CD14-positive monocyte (primary cell): ENCODE measurements at regions not wholly inside any gene's neighbourhood (a gene's known extent, or its start where the extent isn't known, plus 50 kb on each side); places are given as distances from the start of the nearest gene placed in this dataset.
"Not testable (repeated sequence)": the region's sequence is repeated elsewhere in the genome, so short reads cannot be mapped to it uniquely, and the experiment has no call there.

ENCODE experiments used
- DNase-seq, 3 donors: peaks; one replicate each; pipeline ENCODE4 v3.0.0-alpha.2; 2011 to 2022
- H2AFZ ChIP-seq: 2 replicates; pipeline ENCODE4 v1.6.0; 2012; ENCODE audit warnings: mild to moderate bottlenecking, low read depth, low read length, inconsistent platforms; ENCODE audit not compliant: insufficient read depth, poor library complexity, severe bottlenecking
- H3K27ac ChIP-seq, 2 donors: 1 replicate in 1 of 2; 2 replicates in 1 of 2; pipeline ENCODE4 v1.5.1; 2012 to 2013; ENCODE audit warnings: low read length in 2 of 2, control low read depth in 1 of 2, inconsistent platforms in 1 of 2, low read depth in 1 of 2, mild to moderate bottlenecking in 1 of 2
- H3K27me3 ChIP-seq, 2 donors: one replicate each; pipeline versions ENCODE4 v1.6.0 to v1.6.1; 2011 to 2013; ENCODE audit warnings: low read length in 2 of 2; ENCODE audit not compliant: control insufficient read depth in 2 of 2, insufficient read depth in 2 of 2
- H3K36me3 ChIP-seq, 2 donors: replicated peaks in 1 of 2; 1 replicate in 1 of 2; 2 replicates in 1 of 2; pipeline versions ENCODE4 v1.5.1 to v1.6.1; 2012 to 2013; ENCODE audit warnings: low read length in 2 of 2, control low read depth in 1 of 2, inconsistent platforms in 1 of 2, mild to moderate bottlenecking in 1 of 2; ENCODE audit not compliant: insufficient read depth in 2 of 2, control insufficient read depth in 1 of 2
- H3K4me1 ChIP-seq, 2 donors: 1 replicate in 1 of 2; 2 replicates in 1 of 2; pipeline versions ENCODE4 v1.5.1 to v1.6.1; 2012 to 2013; ENCODE audit warnings: low read length in 2 of 2, control low read depth in 1 of 2, inconsistent platforms in 1 of 2, mild to moderate bottlenecking in 1 of 2, moderate library complexity in 1 of 2; ENCODE audit not compliant: insufficient read depth in 2 of 2, control insufficient read depth in 1 of 2
- H3K4me2 ChIP-seq: replicated peaks from 2 replicates; pipeline ENCODE3; 2012; ENCODE audit warnings: low read length, moderate library complexity, mild to moderate bottlenecking; ENCODE audit not compliant: poor library complexity, severe bottlenecking; ENCODE audit errors: extremely low read depth
- H3K4me3 ChIP-seq, 3 experiments: fragments of 200-600 bp in 1 of 3; sonication (generic) in 1 of 3; replicated peaks in 1 of 3; 1 replicate in 2 of 3; 2 replicates in 1 of 3; pipeline ENCODE4 v1.5.1; 2011 to 2013; ENCODE audit warnings: low read length in 3 of 3, mild to moderate bottlenecking in 3 of 3, control low read depth in 2 of 3, low read depth in 2 of 3, inconsistent platforms in 1 of 3, moderate library complexity in 1 of 3
- H3K79me2 ChIP-seq: 2 replicates; pipeline ENCODE4 v1.6.0; 2012; ENCODE audit warnings: mild to moderate bottlenecking, control low read depth, inconsistent platforms, low read length, moderate library complexity; ENCODE audit not compliant: insufficient read depth
- H3K9ac ChIP-seq: 2 replicates; pipeline ENCODE4 v1.6.0; 2017; ENCODE audit warnings: low read length, mild to moderate bottlenecking; ENCODE audit not compliant: insufficient read depth, poor library complexity, severe bottlenecking
- H3K9me3 ChIP-seq, 2 donors: replicated peaks in 1 of 2; 1 replicate in 1 of 2; 2 replicates in 1 of 2; pipeline versions ENCODE4 v1.5.1 to v1.6.1; 2012 to 2013; ENCODE audit warnings: low read length in 2 of 2, control low read depth in 1 of 2; ENCODE audit not compliant: control insufficient read depth in 1 of 2, insufficient read depth in 1 of 2
- H4K20me1 ChIP-seq: 2 replicates; pipeline ENCODE4 v1.6.0; 2012; ENCODE audit warnings: mild to moderate bottlenecking, low read length, control low read depth, moderate library complexity; ENCODE audit not compliant: insufficient read depth
- H3K27ac Mint-ChIP-seq, 7 donors: one replicate each; pipeline ENCODE4 v1.8.0; 2020; ENCODE audit warnings: mild to moderate bottlenecking in 7 of 7, mixed read lengths in 7 of 7, moderate library complexity in 6 of 7, inconsistent platforms in 2 of 7
- H3K27me3 Mint-ChIP-seq, 3 donors: one replicate each; pipeline ENCODE4 v1.8.0; 2021 to 2022; ENCODE audit warnings: low read depth in 3 of 3, mild to moderate bottlenecking in 3 of 3, mixed read lengths in 3 of 3, moderate library complexity in 3 of 3, inconsistent platforms in 1 of 3
- H3K36me3 Mint-ChIP-seq, 2 donors: one replicate each; pipeline ENCODE4 v1.8.0; 2020; ENCODE audit warnings: mixed read lengths in 2 of 2, inconsistent platforms in 1 of 2, mild to moderate bottlenecking in 1 of 2
- H3K4me1 Mint-ChIP-seq: one replicate; pipeline ENCODE4 v1.8.0; 2020; ENCODE audit warnings: mild to moderate bottlenecking, mixed read lengths
- H3K4me3 Mint-ChIP-seq, 2 donors: one replicate each; pipeline ENCODE4 v1.8.0; 2020; ENCODE audit warnings: mild to moderate bottlenecking in 2 of 2, mixed read lengths in 2 of 2, moderate library complexity in 1 of 2
- H3K9me3 Mint-ChIP-seq, 7 donors: one replicate each; pipeline ENCODE4 v1.8.0; 2020 to 2022; ENCODE audit warnings: mixed read lengths in 7 of 7, mild to moderate bottlenecking in 6 of 7, moderate library complexity in 6 of 7, inconsistent platforms in 2 of 7
- CTCF ChIP-seq: fragments of 200-600 bp; IDR thresholded peaks from one replicate; pipeline ENCODE4 v1.8.0; 2022; ENCODE audit warnings: antibody characterized with exemption, mild to moderate bottlenecking
- WGBS: methylation state at CpG from one replicate; pipeline ENCODE4 v1.1.5; 2013; ENCODE audit warnings: missing lambda C conversion rate; ENCODE audit not compliant: insufficient coverage; 5-methylcytosine and 5-hydroxymethylcytosine counted together
- intact Hi-C, 2 donors: fragments of 100-400 bp; cut with micrococcal nuclease; formaldehyde crosslinking; loops; one replicate each; pipeline versions ENCODE4 v1.15.0 to v1.15.1; 2023

- H3K4me3 Mint-ChIP-seq: no peak overlapping the region
- 25% methylated on average over 4 of the region's 4 CpGs for WGBS
- H3K9me3 Mint-ChIP-seq: peaks cover 0 to 4% (median 2%) of the 10 kb centered on the region in 7 donors
These were observed 234.7 kb downstream of the NMUR2 start for GRCh38 chr5:152170350-152170749.

GRCh38 chr5:152164860-152165259, 240.2 kb upstream of the GLRA1 start:
- Histone ChIP-seq H3K9ac (no peak overlapping the region), H2AFZ (no peak overlapping the region), H3K36me3 (no peaks in the 10 kb centered on the region), H3K27me3 (no peaks in the 10 kb centered on the region), H3K4me3 (no peak overlapping the region), H3K4me2 (no peak overlapping the region), H4K20me1 (no peaks in the 10 kb centered on the region), H3K9me3 (no peaks in the 10 kb centered on the region), H3K79me2 (no peaks in the 10 kb centered on the region), H3K27ac (no peak overlapping the region), H3K4me1 (no peaks in the 10 kb centered on the region)
- WGBS: no CpG with 5 or more reads among the region's 2 CpGs
- TF ChIP-seq CTCF: no peak
- Mint-ChIP-seq H3K27ac (no peak overlapping the region), H3K9me3 (peaks cover 0 to 7% (median 0%) of the 10 kb centered on the region in 7 donors), H3K27me3 (peaks cover 0 to 2% (median 1%) of the 10 kb centered on the region in 3 donors), H3K4me1 (no peaks in the 10 kb centered on the region), H3K4me3 (no peak overlapping the region), H3K36me3 (no peaks in the 10 kb centered on the region)
- intact Hi-C loops: no loop called here
- DNase-seq: no peak

More at GRCh38 chr5:152170350-152170749, 234.7 kb downstream of the NMUR2 start:
- Histone ChIP-seq H2AFZ (no peak overlapping the region), H3K27ac (no peak overlapping the region), H3K4me2 (no peak overlapping the region), H3K9me3 (no peaks in the 10 kb centered on the region), H3K79me2 (no peaks in the 10 kb centered on the region), H3K9ac (no peak overlapping the region), H4K20me1 (no peaks in the 10 kb centered on the region), H3K4me1 (no peaks in the 10 kb centered on the region), H3K27me3 (no peaks in the 10 kb centered on the region), H3K36me3 (no peaks in the 10 kb centered on the region), H3K4me3 (no peak overlapping the region)
- peaks cover 1 to 5% (median 2%) of the 10 kb centered on the region in 3 donors for H3K27me3 Mint-ChIP-seq
- TF ChIP-seq CTCF: no peak
- intact Hi-C loops: no loop called here
- DNase-seq: no peak
- H3K27ac Mint-ChIP-seq: no peak overlapping the region
- H3K36me3 Mint-ChIP-seq: no peaks in the 10 kb centered on the region
- no peaks in the 10 kb centered on the region for H3K4me1 Mint-ChIP-seq

- H3K36me3 ChIP-seq, H3K4me1 Mint-ChIP-seq, H3K9ac ChIP-seq, H3K9me3 ChIP-seq, intact Hi-C loops, H2AFZ ChIP-seq, H3K27me3 Mint-ChIP-seq, H3K4me2 ChIP-seq, H3K79me2 ChIP-seq, H3K4me3 ChIP-seq, H3K4me1 ChIP-seq, H3K27ac ChIP-seq, H3K27me3 ChIP-seq, H3K4me3 Mint-ChIP-seq, H3K36me3 Mint-ChIP-seq, H4K20me1 ChIP-seq, DNase-seq, H3K27ac Mint-ChIP-seq: not testable (repeated sequence)
- WGBS: 47% methylated on average over 2 of the region's 4 CpGs
- peaks cover 2 to 10% (median 6%) of the 10 kb centered on the region in 7 donors for H3K9me3 Mint-ChIP-seq
These were observed 235.2 kb upstream of the GLRA1 start for GRCh38 chr5:152159894-152160293.
